ENCODE measurements at regions not wholly inside any gene's neighbourhood (a gene's known extent, or its start where the extent isn't known, plus 50 kb on each side); places are given as distances from the start of the nearest gene placed in this dataset.

DNA sequence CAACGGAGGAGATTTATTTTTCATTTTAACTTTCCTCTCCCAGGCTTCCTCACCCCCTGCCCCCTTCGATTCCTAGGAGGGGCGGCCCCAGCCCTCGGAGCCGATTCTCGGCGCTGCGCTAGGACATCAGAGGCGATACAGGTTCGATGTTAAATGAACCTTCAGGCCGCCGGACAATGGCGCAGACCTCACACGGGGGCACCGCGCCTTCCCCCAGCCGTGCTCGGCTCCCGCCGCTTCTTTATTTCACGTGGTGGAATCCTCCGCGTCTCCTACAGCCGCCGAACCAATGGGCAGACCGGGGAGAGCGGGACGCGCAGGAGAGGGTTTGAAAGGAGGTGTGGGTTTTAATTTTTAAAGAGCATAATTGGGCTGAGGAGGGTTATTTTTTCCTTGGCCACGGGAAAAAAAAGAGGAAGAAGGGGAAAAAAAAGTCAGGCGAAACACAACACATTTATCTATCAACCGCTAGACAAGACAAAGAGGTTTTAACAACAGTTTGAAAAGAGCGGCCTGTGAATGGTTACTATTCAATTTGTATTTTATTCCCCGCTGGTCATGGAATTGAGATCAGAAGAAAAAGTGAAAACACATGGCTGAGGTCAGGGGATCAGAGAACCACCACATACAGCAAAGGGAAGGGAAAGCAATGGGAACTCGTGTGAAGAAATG is 126.8 kb downstream of the TMEM174 start (continued):
- TF ChIP-seq, protein P1, sequence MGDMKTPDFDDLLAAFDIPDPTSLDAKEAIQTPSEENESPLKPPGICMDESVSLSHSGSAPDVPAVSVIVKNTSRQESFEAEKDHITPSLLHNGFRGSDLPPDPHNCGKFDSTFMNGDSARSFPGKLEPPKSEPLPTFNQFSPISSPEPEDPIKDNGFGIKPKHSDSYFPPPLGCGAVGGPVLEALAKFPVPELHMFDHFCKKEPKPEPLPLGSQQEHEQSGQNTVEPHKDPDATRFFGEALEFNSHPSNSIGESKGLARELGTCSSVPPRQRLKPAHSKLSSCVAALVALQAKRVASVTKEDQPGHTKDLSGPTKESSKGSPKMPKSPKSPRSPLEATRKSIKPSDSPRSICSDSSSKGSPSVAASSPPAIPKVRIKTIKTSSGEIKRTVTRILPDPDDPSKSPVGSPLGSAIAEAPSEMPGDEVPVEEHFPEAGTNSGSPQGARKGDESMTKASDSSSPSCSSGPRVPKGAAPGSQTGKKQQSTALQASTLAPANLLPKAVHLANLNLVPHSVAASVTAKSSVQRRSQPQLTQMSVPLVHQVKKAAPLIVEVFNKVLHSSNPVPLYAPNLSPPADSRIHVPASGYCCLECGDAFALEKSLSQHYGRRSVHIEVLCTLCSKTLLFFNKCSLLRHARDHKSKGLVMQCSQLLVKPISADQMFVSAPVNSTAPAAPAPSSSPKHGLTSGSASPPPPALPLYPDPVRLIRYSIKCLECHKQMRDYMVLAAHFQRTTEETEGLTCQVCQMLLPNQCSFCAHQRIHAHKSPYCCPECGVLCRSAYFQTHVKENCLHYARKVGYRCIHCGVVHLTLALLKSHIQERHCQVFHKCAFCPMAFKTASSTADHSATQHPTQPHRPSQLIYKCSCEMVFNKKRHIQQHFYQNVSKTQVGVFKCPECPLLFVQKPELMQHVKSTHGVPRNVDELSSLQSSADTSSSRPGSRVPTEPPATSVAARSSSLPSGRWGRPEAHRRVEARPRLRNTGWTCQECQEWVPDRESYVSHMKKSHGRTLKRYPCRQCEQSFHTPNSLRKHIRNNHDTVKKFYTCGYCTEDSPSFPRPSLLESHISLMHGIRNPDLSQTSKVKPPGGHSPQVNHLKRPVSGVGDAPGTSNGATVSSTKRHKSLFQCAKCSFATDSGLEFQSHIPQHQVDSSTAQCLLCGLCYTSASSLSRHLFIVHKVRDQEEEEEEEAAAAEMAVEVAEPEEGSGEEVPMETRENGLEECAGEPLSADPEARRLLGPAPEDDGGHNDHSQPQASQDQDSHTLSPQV (IDR thresholded peaks at IDR 0.05), result no peak

GRCh38 chr5:73298772-73299630 is 126.0 kb downstream of the TMEM174 start:
- no peaks in the 10 kb centered on the region for H3K4me1 ChIP-seq (ENCODE audit: control insufficient read depth, insufficient read depth, low read length)
- no peak for DNase-seq (ENCODE audit: low read depth, low spot score)
- POLR2A ChIA-PET, result no interaction called here
- SMC1A ChIA-PET (ENCODE audit: uncharacterized antibody, unreplicated experiment), result no interaction called here
- ATAC-seq, result no peak
- CTCF ChIA-PET, result no interaction called here
- no peak overlapping the region for H3K9ac ChIP-seq (ENCODE audit: control insufficient read depth, insufficient read depth, low read length)
- no peaks in the 10 kb centered on the region; the same call in 1 of the 2 replicates for H4K20me1 ChIP-seq (ENCODE audit: control insufficient read depth, insufficient read depth)
- in situ Hi-C loops (cut with MboI) (no loop called here), intact Hi-C loops (cut with micrococcal nuclease; ENCODE audit: unreplicated experiment) (no loop called here)
- FAIRE-seq, result no peak
- no peak for TF ChIP-seq FOXK2 (IDR thresholded peaks at IDR 0.05)
- TF ChIP-seq SUZ12 (IDR thresholded peaks at IDR 0.05; ENCODE audit: unreplicated experiment), result peak; percentile 56
- 44% methylated on average over 42 of the region's 66 CpGs for WGBS (ENCODE audit: insufficient coverage, insufficient replicate concordance, low lambda C conversion rate, missing lambda C conversion rate)
- H3K4me2 ChIP-seq (ENCODE audit: control insufficient read depth, insufficient read depth), result no peak overlapping the region
- H3K27me3 ChIP-seq (replicated peaks in 1 of 2; ENCODE audit: control insufficient read depth in 2 of 2, insufficient read depth in 2 of 2, low read length in 1 of 2), result peaks cover 12 to 28% of the 10 kb centered on the region in 2 experiments
- no TSS peak for BruUV-seq (replicated peaks)
- no peaks in the 10 kb centered on the region for H3K36me3 ChIP-seq (ENCODE audit: control insufficient read depth in 2 of 2, insufficient read depth in 2 of 2, low read length in 1 of 2)
- no peaks in the 10 kb centered on the region for H3K79me2 ChIP-seq (ENCODE audit: control insufficient read depth, insufficient read depth, low read length)
- no peaks in the 10 kb centered on the region; the same call in 1 of the 3 replicates for H3K9me3 ChIP-seq (replicated peaks; ENCODE audit: control insufficient read depth, insufficient read depth, low read length)
- RAD21 ChIA-PET (ENCODE audit: unreplicated experiment), result no interaction called here
- no peak overlapping the region for H2AFZ ChIP-seq (ENCODE audit: control insufficient read depth, low read depth, low read length)
- H3K4me3 ChIP-seq, result no peak overlapping the region
- H3K27ac ChIP-seq (ENCODE audit: control insufficient read depth, insufficient read depth), result no peak overlapping the region
